ENCODE measurements at regions not wholly inside any gene's neighbourhood (a gene's known extent, or its start where the extent isn't known, plus 50 kb on each side); places are given as distances from the start of the nearest gene placed in this dataset.

- H3K27ac ChIP-seq, result no peak overlapping the region
- H3K4me3 ChIP-seq (replicated peaks in 1 of 3), result no peak overlapping the region
- 76 to 91% methylated on average over 4 of the region's 4 CpGs for WGBS, 2 donors
- H3K27me3 ChIP-seq, result no peaks in the 10 kb centered on the region
- TF ChIP-seq POLR2A (IDR thresholded peaks at IDR 0.05), result no peak
- TF ChIP-seq, protein P1, sequence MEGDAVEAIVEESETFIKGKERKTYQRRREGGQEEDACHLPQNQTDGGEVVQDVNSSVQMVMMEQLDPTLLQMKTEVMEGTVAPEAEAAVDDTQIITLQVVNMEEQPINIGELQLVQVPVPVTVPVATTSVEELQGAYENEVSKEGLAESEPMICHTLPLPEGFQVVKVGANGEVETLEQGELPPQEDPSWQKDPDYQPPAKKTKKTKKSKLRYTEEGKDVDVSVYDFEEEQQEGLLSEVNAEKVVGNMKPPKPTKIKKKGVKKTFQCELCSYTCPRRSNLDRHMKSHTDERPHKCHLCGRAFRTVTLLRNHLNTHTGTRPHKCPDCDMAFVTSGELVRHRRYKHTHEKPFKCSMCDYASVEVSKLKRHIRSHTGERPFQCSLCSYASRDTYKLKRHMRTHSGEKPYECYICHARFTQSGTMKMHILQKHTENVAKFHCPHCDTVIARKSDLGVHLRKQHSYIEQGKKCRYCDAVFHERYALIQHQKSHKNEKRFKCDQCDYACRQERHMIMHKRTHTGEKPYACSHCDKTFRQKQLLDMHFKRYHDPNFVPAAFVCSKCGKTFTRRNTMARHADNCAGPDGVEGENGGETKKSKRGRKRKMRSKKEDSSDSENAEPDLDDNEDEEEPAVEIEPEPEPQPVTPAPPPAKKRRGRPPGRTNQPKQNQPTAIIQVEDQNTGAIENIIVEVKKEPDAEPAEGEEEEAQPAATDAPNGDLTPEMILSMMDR (IDR thresholded peaks at IDR 0.05), result no peak
- intact Hi-C loops (cut with DNase I), result no loop called here
- H3K9me3 ChIP-seq, result no peaks in the 10 kb centered on the region
- no peak for DNase-seq
- H3K4me1 ChIP-seq, result no peaks in the 10 kb centered on the region
- no peaks in the 10 kb centered on the region for H3K36me3 ChIP-seq
Observed at GRCh38 chr5:98157368-98157767, 616.1 kb upstream of the RGMB start.

DNA sequence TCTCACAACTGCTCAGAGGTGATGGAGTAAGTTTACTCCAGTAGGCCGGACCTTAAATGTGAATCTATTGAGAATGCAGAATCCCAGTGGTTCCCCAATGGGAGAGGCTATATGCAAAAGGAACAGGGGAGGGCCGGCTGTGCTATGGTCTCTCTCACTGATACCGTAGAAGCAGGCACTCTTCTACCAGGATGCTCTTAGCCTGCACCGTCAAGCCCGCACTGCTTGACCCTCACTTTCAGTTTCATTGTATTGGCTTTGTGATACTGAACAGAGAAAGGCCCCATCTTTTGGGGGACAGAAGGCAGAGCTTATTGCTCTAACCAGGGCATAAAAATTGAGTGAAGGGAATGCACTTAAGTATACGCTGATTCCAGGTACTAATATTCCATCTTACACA, 615.0 kb upstream of the RGMB start:
- no peak for DNase-seq
- Histone ChIP-seq H3K9me3 (no peaks in the 10 kb centered on the region), H3K4me1 (no peaks in the 10 kb centered on the region), H3K27me3 (no peaks in the 10 kb centered on the region), H3K4me3 (replicated peaks in 1 of 3) (no peak overlapping the region), H3K27ac (no peak overlapping the region), H3K36me3 (no peaks in the 10 kb centered on the region)
- no peak for TF ChIP-seq POLR2A (IDR thresholded peaks at IDR 0.05)
- TF ChIP-seq, protein P1 (IDR thresholded peaks at IDR 0.05), result no peak
- 93 to 97% methylated on average over 6 of the region's 6 CpGs for WGBS, 2 donors
- intact Hi-C loops (cut with DNase I), result no loop called here

DNA sequence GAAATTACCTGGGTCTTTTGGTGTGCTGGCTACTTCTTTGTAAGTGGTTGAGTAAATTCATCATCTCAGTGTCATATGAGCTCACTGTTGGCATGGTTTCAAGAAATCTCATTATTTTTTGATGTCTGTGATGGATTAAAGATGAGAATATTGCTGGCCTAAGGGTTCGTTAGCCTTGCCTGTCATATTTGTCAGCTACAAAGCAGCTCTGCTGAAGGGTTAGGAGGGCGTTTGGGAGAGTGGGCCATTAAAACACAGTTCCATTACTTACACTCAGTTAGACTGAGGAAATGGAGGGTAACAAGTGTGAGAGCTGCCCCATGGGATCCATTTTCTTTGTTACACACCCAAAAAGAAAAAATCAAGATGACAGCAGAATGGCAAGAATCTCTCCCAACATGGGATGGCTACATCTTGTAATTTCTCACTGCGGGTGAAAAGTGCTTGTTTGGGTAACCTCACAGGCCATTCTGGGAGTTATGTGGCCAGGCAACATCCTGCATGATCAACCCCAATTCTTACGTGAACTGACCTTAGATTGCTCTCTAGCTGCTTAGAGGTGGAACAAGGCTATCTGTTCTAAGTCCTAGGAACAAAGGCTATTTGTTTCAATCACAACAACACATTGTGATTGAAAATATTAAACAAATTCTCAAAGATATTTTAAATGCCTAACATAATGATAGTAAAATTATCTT, 609.5 kb upstream of the RGMB start:
- TF ChIP-seq, protein P1 (IDR thresholded peaks at IDR 0.05), result no peak
- no peak for TF ChIP-seq POLR2A (IDR thresholded peaks at IDR 0.05)
- no peak overlapping the region for H3K27ac ChIP-seq
- no peaks in the 10 kb centered on the region for H3K27me3 ChIP-seq
- no peaks in the 10 kb centered on the region for H3K4me1 ChIP-seq
- no peak for DNase-seq
- no peaks in the 10 kb centered on the region for H3K9me3 ChIP-seq
- WGBS, 2 donors, result 59 to 74% methylated on average over 4 of the region's 4 CpGs
- intact Hi-C loops (cut with DNase I), result no loop called here
- no peaks in the 10 kb centered on the region for H3K36me3 ChIP-seq
- H3K4me3 ChIP-seq (replicated peaks in 1 of 3), result no peak overlapping the region

DNA sequence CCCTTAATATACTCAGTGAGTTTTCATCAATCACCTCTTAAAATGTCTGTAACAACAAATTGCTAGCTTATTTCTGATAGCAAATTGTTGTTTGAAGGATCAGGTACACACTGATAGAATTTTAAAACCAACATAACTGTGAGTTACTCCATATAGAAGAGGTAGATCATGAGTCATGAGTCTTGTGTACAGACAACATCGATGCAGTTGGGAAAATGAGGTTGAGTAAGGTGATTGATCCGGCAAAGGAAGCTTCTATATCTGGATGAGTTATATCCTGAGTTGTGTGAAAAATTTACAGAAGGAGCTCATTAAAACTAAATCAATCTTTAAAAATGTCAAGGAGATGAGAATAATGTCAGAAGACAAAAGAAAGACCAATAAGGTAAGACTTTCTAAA, 604.6 kb upstream of the RGMB start:
- H3K27ac ChIP-seq, result no peak overlapping the region
- H3K4me3 ChIP-seq (replicated peaks in 1 of 3), result no peak overlapping the region
- no peaks in the 10 kb centered on the region for H3K9me3 ChIP-seq
- no peaks in the 10 kb centered on the region for H3K36me3 ChIP-seq
- 82 to 84% methylated on average over 2 of the region's 2 CpGs for WGBS, 2 donors
- TF ChIP-seq, protein P1 (IDR thresholded peaks at IDR 0.05), result no peak
- no peak for TF ChIP-seq POLR2A (IDR thresholded peaks at IDR 0.05)
- intact Hi-C loops (cut with DNase I), result no loop called here
- no peak for DNase-seq
- H3K27me3 ChIP-seq, result no peaks in the 10 kb centered on the region
- H3K4me1 ChIP-seq, result no peaks in the 10 kb centered on the region

DNA sequence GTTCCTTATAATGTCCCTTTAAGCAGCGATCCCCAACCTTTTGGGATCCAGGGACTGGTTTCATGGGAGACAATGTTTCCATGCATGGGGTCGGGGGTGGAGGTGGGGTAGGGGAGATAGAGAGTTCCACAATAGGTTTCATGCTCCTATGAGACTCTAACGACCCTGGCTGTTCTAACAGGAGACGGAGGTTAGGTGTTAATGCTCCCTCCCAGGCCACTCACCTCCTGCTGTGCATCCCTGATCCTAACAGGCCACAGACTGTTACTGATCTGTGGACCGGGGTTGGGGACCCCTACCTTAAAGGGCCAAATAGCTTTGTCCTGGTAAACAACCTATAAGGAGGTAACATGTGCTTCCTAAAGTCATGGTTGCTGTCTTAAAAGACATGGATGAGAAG, 602.5 kb upstream of the RGMB start:
- H3K27me3 ChIP-seq, result no peaks in the 10 kb centered on the region
- no peak for DNase-seq
- H3K36me3 ChIP-seq, result no peaks in the 10 kb centered on the region
- H3K27ac ChIP-seq, result no peak overlapping the region
- no peaks in the 10 kb centered on the region for H3K4me1 ChIP-seq
- H3K9me3 ChIP-seq, result no peaks in the 10 kb centered on the region
- no peak overlapping the region for H3K4me3 ChIP-seq (replicated peaks in 1 of 3)
- WGBS, 2 donors, result 50 to 53% methylated on average over 5 of the region's 5 CpGs
- TF ChIP-seq POLR2A (IDR thresholded peaks at IDR 0.05), result no peak
- TF ChIP-seq, protein P1 (IDR thresholded peaks at IDR 0.05), result no peak
- intact Hi-C loops (cut with DNase I), result no loop called here
